ENCODE measurements at regions not wholly inside any gene's neighbourhood (a gene's known extent, or its start where the extent isn't known, plus 50 kb on each side); places are given as distances from the start of the nearest gene placed in this dataset.

DNA sequence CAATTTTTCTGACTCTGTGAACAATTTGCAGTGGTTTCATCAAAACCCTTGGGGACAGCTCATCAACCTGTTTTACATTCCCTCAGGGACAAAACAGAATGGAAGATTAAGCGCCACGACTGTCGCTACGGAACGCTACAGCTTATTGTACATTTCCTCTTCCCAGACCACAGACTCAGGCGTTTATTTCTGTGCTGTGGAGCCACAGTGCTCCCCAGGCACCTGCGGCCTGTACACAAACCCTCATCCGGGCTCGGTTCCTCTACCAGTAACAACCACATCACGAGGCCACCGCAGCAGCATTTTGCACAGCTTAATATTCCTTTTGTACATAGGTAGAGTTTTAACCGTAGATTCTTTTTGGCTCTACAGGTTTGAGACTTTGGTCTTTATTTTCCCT, 397.4 kb upstream of the OR4E1 start (continued):
- no peak for TF ChIP-seq CHD7 (IDR thresholded peaks at IDR 0.05; ENCODE audit: insufficient replicate concordance, low read length)
- TF ChIP-seq EZH2 (IDR thresholded peaks at IDR 0.05; ENCODE audit: low read depth, low read length, severe bottlenecking) = no peak
- TF ChIP-seq CREB1 (IDR thresholded peaks at IDR 0.05) = no peak
- TF ChIP-seq SP1 (IDR thresholded peaks at IDR 0.05; ENCODE audit: low read depth, low read length) = no peak
- no peak for TF ChIP-seq GABPA (IDR thresholded peaks at IDR 0.05; ENCODE audit: borderline replicate concordance, insufficient read depth, low read length)
